T-helper 22 cell (primary cell): ENCODE measurements at regions not wholly inside any gene's neighbourhood (a gene's known extent, or its start where the extent isn't known, plus 50 kb on each side); places are given as distances from the start of the nearest gene placed in this dataset.

Experiments
- DNase-seq: peaks from one replicate; pipeline ENCODE4 v3.0.0-alpha.2; 2020; ENCODE audit warnings: low read depth

- DNase-seq: no peak
Observed at GRCh38 chr17:79169861-79170260, 95.2 kb downstream of the ENGASE start.

- no peak for DNase-seq
Observed at GRCh38 chr17:79169366-79169765, 94.7 kb downstream of the ENGASE start.

DNA sequence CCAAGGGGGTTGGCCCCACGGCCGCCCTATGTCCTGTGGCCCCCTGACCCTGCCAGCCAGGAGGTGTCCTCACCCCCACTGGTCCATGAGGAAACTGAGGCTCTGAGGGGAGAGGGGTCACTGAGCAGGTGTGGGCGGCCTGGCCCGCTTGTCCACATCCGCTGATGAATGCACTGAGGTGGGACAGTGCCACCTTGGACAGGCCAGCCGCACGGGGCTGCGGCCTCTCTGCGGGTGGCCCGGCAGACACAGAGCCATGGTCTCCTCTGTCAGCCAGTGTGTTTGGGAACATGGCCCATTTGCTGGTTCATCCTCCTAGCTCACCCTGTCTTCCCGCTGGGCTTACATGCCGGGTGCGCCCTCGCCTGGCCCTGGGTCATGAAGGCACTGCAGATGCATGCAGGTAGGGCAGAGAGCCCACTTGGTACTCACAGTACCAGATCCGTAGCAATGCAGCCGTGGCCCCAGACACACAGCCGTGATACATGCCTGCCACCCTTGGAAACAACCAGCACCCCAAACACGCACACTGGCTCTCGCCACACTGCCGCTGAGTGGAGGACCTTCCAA is 93.9 kb downstream of the ENGASE start:
- no peak for DNase-seq

DNA sequence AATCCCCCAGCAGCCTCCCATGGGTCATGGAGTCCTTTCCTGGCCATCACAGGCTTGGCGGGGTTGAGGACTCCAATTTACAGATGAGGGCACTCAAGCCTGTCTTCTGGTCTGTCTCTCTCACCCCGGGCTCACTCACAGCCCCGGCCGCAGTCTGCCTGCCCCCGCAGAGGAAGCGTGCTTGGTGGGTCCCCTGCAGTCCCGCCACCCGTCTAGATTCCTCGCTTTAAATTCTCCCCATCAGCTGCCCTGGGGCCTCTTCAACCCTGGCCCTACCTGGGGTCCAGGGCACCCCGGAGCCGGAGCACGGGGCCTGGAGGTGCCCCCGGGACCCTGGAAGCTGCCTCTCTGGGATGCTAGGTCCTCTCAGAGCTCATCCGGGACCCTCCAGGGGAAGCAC is 92.9 kb downstream of the ENGASE start:
- no peak for DNase-seq

GRCh38 chr17:79165756-79166473 is 91.3 kb downstream of the ENGASE start:
- no peak for DNase-seq

- no peak for DNase-seq
Observed at GRCh38 chr17:79164913-79165695, 90.5 kb downstream of the ENGASE start.

DNA sequence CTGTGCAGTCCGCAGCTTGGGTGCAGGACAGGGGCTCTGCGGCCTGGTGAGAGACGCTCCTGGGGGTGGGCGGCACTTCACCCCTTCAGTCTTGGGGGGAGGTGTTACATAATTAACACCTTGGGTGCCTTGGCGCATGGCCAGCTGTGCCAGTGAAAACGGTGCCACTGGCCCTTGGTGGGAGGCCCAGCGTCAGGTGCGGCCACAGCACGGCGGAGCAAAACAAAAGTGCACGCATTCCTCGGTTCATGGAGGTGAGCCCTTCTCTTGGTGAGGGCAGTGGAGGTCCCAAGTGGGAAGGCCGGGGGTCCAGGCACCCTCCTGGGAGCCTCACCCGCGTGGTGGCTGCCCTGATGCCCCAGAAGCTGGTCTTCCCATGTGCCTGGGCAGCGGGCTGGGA is 89.8 kb downstream of the ENGASE start:
- DNase-seq: no peak

- no peak for DNase-seq
Observed at GRCh38 chr17:79163071-79163470, 88.4 kb downstream of the ENGASE start.

DNA sequence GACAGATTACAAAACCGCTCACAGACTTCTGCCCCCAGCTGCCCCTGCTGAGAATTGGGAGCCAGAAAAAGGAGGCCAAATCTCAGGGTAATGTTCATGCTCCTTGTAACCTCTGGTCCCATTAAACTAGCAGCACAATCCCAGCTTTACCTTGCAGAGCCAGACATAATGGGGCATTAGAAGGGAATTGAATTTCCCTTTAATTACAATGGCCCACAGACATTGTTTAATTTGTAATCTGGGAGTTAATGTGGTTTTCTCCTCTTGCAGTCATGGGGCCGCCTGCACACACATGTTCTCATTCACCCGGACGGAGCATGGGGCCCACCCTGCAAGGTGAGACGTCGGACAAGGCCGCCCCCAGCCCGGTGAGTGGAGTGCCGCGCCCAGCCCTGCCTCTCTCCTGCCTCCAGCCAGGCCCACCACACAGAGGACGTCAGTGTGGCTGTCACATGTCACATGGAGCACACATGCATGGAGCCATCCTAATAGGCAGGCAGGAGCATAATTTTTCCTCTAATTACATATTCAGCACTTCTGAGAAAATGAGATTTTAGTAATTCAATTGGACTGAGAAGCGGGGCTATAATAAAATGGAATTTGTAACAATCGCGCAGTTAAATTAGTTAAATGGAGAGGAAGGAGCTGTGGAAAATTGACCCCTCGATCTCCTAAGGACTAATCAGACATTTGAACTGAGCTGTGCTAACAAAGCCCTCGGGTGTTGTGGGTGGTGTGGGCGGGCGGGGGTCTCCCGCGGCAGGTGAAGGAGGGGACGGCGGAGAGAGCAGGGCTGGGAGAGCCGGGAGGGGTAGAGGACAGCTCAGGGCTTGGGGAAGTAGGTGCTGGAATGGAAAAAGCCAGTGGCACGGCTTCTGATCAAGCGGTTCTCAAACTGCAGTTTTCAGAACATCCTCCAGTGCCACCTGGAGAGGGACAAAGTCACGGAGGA is 87.7 kb downstream of the ENGASE start:
- DNase-seq: no peak

DNA sequence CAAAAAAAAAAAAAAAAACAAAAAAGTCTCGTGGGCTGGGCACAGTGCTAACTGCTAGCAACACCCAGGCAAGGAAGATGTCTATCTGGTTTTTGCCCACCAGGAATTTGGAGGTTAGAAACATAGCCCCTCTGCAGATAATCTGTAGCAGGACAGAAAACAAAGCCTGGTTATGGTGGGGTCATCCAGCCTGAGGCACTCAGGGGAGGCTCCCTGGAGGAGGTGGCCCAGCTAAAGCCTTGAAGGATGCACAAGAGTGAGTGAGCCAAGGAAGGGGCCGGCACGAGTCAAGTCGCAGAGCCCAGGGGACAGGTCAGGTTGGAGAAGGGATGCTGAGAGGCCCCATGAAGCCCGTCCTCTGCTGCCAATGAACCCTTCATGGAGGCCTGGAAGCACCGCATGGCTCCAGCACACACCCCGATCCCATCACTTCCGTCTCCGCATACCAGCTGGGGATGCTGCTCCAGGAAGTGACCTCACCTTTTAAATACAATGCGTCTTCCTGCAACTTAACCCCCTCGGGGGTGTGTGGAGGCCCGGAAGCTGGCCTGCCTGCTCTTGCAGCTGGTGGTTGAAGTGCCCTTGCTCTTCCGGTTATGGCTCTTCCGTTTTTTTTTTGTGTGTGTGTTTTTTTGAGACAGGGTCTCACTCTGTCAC is 86.5 kb downstream of the ENGASE start:
- no peak for DNase-seq

GRCh38 chr17:79159926-79160325 is 85.3 kb downstream of the ENGASE start:
- DNase-seq: no peak

GRCh38 chr17:79159471-79159870 is 84.8 kb downstream of the ENGASE start:
- DNase-seq: no peak

DNA sequence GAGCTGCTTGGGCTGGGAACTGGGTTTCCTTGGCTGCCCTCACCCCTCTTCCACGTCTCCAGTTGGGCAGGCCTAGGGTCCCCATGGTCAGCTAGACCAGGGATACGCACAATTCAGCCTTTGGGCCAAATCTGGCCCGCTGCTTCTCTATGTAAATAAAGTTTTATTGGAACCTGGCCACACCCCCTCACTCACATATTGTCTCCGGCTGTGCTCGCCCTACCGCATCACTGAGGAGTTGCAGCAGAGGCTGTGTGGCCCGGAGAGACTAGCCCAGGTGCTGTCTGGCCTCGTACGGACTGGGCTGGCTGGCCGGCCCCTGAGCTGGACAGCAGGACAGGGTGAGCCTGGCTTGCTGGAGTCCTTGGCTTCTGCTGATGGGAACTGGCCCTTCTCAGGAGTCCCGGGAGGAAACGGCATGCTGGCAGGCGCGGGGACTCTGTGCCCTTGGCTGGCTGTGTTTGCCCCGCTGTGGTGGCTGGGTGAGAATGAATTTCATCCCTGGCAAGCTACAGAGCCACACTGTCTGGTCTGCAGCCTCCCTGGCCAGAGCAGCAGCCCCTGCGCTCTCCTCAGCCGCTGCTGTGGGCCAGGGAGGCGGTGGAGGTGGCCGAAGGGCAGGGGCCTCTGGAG is 82.0 kb downstream of the ENGASE start:
- no peak for DNase-seq

DNA sequence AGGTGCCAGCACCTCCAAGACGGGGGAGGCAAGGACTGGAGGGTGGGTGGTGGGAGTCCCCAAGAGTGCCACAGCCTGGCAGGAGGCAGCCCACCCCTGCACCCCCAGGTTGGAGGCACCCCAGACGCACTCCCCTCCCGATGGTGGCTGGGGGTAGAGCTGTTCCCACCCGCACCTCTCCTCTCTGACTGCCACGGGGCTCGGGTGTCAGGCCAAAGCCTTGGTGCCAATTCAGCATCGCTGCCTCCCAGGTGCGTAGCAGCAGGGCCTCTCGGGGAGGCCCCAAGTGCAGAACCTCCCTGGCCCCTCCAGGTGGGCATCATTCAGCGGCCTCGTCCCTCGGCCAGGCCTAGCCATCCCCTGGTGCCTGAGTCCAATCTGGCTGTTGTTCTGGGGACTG is 81.1 kb downstream of the ENGASE start:
- no peak for DNase-seq

- DNase-seq: no peak
Observed at GRCh38 chr17:79154951-79155585, 80.4 kb downstream of the ENGASE start.

DNA sequence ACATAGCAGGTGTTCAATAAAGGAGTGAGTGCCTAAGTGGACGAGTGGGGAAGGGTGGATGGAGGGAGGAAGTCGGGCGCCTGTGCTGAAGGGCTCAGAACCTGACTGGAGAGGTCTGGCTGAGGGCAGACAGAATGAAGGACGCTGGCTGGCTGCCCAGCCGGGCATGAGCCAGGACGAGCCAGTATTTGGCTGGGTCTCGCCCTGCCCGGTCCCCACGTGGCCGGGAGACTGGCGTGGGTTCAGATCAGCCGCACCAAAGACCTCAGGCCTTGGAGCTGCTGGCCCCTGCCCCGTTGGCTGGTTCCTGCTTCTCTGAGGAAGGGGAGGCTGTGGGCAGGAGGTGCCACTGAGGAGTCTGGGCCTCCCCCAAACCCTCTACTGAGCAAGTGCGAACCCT is 79.8 kb downstream of the ENGASE start:
- DNase-seq: no peak

DNA sequence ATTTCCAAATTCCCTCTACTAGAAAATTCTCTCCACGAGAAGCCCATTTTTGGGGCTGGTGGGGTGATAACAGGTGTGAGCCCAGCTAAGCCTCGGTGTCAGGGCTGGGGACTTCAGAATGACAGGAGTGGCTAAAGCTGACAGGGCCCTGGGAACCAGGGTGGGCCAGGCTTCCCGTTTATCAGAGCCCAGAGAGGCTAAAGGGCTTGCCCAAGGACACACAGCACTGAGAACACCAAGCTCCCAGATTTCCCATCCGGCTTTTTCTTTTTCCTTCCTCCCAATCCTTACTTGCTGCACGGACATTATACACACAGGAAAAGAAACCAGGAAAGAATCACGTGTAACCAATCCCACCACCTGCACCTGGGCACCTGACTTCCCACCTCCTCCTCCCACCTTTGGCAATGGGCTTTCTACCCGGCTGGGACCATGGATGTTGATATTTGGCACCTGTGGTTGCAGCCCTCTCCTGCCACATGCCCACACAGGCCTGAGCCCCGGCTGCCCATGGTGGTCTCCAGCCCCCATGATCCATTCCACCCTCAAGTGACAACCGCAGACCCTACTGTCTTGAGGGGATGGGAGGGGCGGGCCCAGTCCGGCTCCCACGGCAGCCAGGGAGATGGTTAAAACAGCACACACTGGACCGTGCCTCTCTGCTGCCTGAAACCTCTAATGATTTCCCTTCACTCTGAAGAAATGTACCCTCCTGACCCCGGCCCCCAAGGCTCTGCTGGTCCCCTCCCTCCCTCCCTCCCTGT is 78.9 kb downstream of the ENGASE start:
- no peak for DNase-seq

DNA sequence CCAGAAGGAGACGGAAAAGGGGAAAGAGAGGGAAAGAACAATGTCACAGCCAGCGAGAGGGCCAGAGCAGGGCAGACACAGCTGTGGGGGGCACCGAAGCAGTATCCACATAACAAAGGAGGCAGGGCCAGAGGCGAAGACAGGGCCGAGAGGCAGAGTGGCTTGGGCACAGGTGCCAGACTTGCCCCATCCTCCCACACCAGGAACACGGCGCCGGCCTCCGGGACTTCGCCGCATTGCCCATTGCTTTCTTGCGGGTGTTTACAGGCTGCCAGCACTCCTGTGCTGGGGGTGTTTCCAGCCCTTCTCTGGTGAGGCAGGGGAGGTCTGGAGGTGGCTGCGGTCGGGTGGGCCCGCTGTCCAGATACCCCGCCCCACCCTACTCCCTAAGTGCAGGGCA is 78.0 kb downstream of the ENGASE start:
- DNase-seq: no peak

DNA sequence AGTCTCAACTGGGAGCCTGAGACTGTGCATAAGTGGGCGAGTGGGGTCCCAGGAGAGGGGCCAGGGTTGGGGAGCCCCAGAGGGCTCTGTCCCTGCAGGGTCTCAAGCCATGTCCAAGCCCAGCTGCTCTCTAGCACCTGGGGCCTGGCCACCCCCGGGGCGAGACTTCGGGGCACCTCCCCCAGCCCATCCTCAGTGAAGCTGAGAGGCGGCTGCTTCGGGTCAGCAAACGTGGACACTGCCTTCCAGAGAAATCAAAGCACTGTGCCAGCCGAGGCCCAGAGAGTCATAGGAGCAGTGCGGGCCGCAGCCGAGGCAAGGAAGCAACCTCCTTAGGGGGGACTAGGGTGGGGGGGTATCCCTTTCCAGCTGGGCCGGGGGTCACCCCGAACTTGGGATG is 77.5 kb downstream of the ENGASE start:
- DNase-seq: no peak

DNA sequence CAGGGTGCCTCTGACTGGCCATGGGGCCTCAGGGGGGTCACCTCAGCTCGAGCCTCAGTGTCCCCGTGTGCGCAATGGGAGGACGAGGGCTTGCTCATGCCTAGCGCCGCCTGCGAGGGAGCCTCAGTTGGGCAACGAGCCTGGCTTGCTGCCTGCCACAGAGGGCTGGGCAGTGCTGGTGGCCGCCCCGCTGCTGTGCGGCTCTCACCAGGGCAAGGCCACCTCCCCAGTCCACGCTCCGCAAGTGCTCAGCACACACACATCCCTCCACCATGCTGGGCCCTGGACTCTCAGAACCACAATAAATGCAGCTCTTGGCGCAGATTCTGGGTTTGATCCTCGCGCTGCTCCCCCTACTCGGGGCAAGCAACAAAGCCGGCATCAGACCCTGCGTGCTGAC is 76.2 kb downstream of the ENGASE start:
- no peak for DNase-seq
